HG03097 (cell line): ENCODE measurements at regions not wholly inside any gene's neighbourhood (a gene's known extent, or its start where the extent isn't known, plus 50 kb on each side); places are given as distances from the start of the nearest gene placed in this dataset.

Source experiments
- ATAC-seq: cut with Tn5 transposase; IDR thresholded peaks from one replicate; pipeline ENCODE4 v1.9.1; 2021; ENCODE audit not compliant: unreplicated experiment, low FRiP score

GRCh38 chr22:48670731-48671130 lies 1156.9 kb downstream of the BRD1 start:
- no peak for ATAC-seq

- ATAC-seq: no peak
These were observed 1157.5 kb downstream of the BRD1 start for GRCh38 chr22:48669986-48670716.

GRCh38 chr22:48669226-48669625 lies 1158.4 kb downstream of the BRD1 start:
- ATAC-seq: no peak

GRCh38 chr22:48667289-48667688 lies 1160.4 kb downstream of the BRD1 start:
- no peak for ATAC-seq

- ATAC-seq: no peak
These were observed 1161.1 kb downstream of the BRD1 start for GRCh38 chr22:48666620-48667019.

- no peak for ATAC-seq
These were observed 1162.2 kb downstream of the BRD1 start for GRCh38 chr22:48665311-48665995.

GRCh38 chr22:48664586-48664985 lies 1163.1 kb downstream of the BRD1 start:
- no peak for ATAC-seq

GRCh38 chr22:48663297-48663696 lies 1164.4 kb downstream of the BRD1 start:
- no peak for ATAC-seq

- ATAC-seq: no peak
These were observed 1165.1 kb downstream of the BRD1 start for GRCh38 chr22:48662476-48663135.

GRCh38 chr22:48661984-48662383 lies 1165.7 kb downstream of the BRD1 start:
- no peak for ATAC-seq

- no peak for ATAC-seq
These were observed 1166.6 kb downstream of the BRD1 start for GRCh38 chr22:48660790-48661740.

GRCh38 chr22:48660104-48660789 lies 1167.4 kb downstream of the BRD1 start:
- ATAC-seq: no peak

GRCh38 chr22:48659404-48659996 lies 1168.2 kb downstream of the BRD1 start:
- ATAC-seq: no peak

GRCh38 chr22:48658871-48659270 lies 1168.8 kb downstream of the BRD1 start:
- ATAC-seq: no peak

GRCh38 chr22:48658246-48658645 lies 1169.4 kb downstream of the BRD1 start:
- ATAC-seq: no peak

- ATAC-seq: no peak
These were observed 1173.2 kb downstream of the BRD1 start for GRCh38 chr22:48654492-48654891.

GRCh38 chr22:48653929-48654328 lies 1173.7 kb downstream of the BRD1 start:
- ATAC-seq: no peak

- ATAC-seq: no peak
These were observed 1174.4 kb downstream of the BRD1 start for GRCh38 chr22:48653306-48653705.

GRCh38 chr22:48652796-48653195 lies 1174.9 kb downstream of the BRD1 start:
- no peak for ATAC-seq
